Epithelial cell of proximal tubule (primary cell): ENCODE measurements at regions not wholly inside any gene's neighbourhood (a gene's known extent, or its start where the extent isn't known, plus 50 kb on each side); places are given as distances from the start of the nearest gene placed in this dataset.

ENCODE experiments used
- DNase-seq: peaks from one replicate; pipeline ENCODE4 v3.0.0-alpha.2; 2011; ENCODE audit warnings: low read depth
- H3K4me3 ChIP-seq: 2 replicates; pipeline ENCODE4 v1.5.1; 2011; ENCODE audit warnings: low read depth, mild to moderate bottlenecking, low read length
- CTCF ChIP-seq: conservative IDR thresholded peaks from 2 replicates; pipeline ENCODE4 v1.5.1; 2012; ENCODE audit warnings: low read depth, mild to moderate bottlenecking, low read length

GRCh38 chr13:70809588-70809987, 701.3 kb upstream of the KLHL1 start:
- H3K4me3 ChIP-seq, result no peak overlapping the region
- TF ChIP-seq CTCF, result no peak
- no peak for DNase-seq

GRCh38 chr13:70798385-70798784, 690.1 kb upstream of the KLHL1 start:
- TF ChIP-seq CTCF, result no peak
- no peak overlapping the region for H3K4me3 ChIP-seq
- no peak for DNase-seq

GRCh38 chr13:70795484-70795883, 687.2 kb upstream of the KLHL1 start:
- TF ChIP-seq CTCF, result no peak
- DNase-seq, result no peak
- H3K4me3 ChIP-seq, result no peak overlapping the region

- TF ChIP-seq CTCF, result no peak
- no peak overlapping the region for H3K4me3 ChIP-seq
- DNase-seq, result no peak
Measured at GRCh38 chr13:70792121-70792520, 683.9 kb upstream of the KLHL1 start.

- DNase-seq, result no peak
- no peak for TF ChIP-seq CTCF
- no peak overlapping the region for H3K4me3 ChIP-seq
Measured at GRCh38 chr13:70789751-70790150, 681.5 kb upstream of the KLHL1 start.

- no peak for TF ChIP-seq CTCF
- no peak for DNase-seq
- H3K4me3 ChIP-seq, result no peak overlapping the region
Measured at GRCh38 chr13:70788074-70788473, 679.8 kb upstream of the KLHL1 start.

- no peak overlapping the region for H3K4me3 ChIP-seq
- DNase-seq, result no peak
- no peak for TF ChIP-seq CTCF
Measured at GRCh38 chr13:70784207-70784989, 676.1 kb upstream of the KLHL1 start.
